Loucy (cell line): ENCODE measurements at regions not wholly inside any gene's neighbourhood (a gene's known extent, or its start where the extent isn't known, plus 50 kb on each side); places are given as distances from the start of the nearest gene placed in this dataset.

Experiments used
- H2AFZ ChIP-seq: fragments of 200-600 bp; sonication (generic); 2 replicates; pipeline ENCODE4 v1.6.0; 2016; ENCODE audit warnings: antibody characterized with exemption, mild to moderate bottlenecking, low read length, moderate library complexity
- H3F3A ChIP-seq: fragments of 200-600 bp; 2 replicates; pipeline ENCODE4 v1.6.0; 2016; ENCODE audit warnings: antibody characterized with exemption, low read depth, mild to moderate bottlenecking
- H3K27me3 ChIP-seq: fragments of 200-600 bp; sonication (generic); 2 replicates; pipeline ENCODE4 v1.6.1; 2014; ENCODE audit warnings: low read length, mild to moderate bottlenecking; ENCODE audit not compliant: insufficient read depth, poor library complexity, severe bottlenecking
- H3K36me3 ChIP-seq: fragments of 200-600 bp; sonication (generic); 2 replicates; pipeline ENCODE4 v1.6.1; 2016; ENCODE audit warnings: low read length; ENCODE audit not compliant: insufficient read depth
- H3K4me1 ChIP-seq: fragments of 200-600 bp; sonication (generic); 2 replicates; pipeline ENCODE4 v1.5.1; 2014; ENCODE audit warnings: low read length, mild to moderate bottlenecking; ENCODE audit not compliant: insufficient read depth, poor library complexity, severe bottlenecking
- H3K4me2 ChIP-seq: fragments of 200-600 bp; sonication (generic); 2 replicates; pipeline ENCODE4 v1.6.0; 2014; ENCODE audit warnings: antibody characterized with exemption, low read length, low read depth, mild to moderate bottlenecking; ENCODE audit not compliant: poor library complexity, severe bottlenecking
- H3K4me3 ChIP-seq: fragments of 200-600 bp; sonication (generic); 2 replicates; pipeline ENCODE4 v1.5.1; 2014; ENCODE audit warnings: low read length, mild to moderate bottlenecking, mixed read lengths; ENCODE audit not compliant: poor library complexity, severe bottlenecking
- H3K79me2 ChIP-seq: fragments of 200-600 bp; sonication (generic); 2 replicates; pipeline ENCODE4 v1.6.1; 2014; ENCODE audit warnings: low read length; ENCODE audit not compliant: insufficient read depth
- H3K9ac ChIP-seq: fragments of 200-600 bp; sonication (generic); 2 replicates; pipeline ENCODE4 v1.6.0; 2014; ENCODE audit warnings: mild to moderate bottlenecking, low read depth, low read length, moderate library complexity; ENCODE audit not compliant: poor library complexity, severe bottlenecking
- H3K9me2 ChIP-seq: fragments of 200-600 bp; sonication (generic); replicated peaks from 2 replicates; pipeline ENCODE4 v1.6.1; 2016; ENCODE audit warnings: low read depth, low read length, mixed read lengths
- H3K9me3 ChIP-seq: fragments of 200-600 bp; sonication (generic); 2 replicates; pipeline ENCODE4 v1.6.1; 2014; ENCODE audit warnings: mild to moderate bottlenecking, antibody characterized with exemption, low read length, low read depth; ENCODE audit not compliant: insufficient read depth
- H4K20me1 ChIP-seq: fragments of 200-600 bp; sonication (generic); 2 replicates; pipeline ENCODE4 v1.6.0; 2014; ENCODE audit warnings: antibody characterized with exemption, low read length, mild to moderate bottlenecking; ENCODE audit not compliant: insufficient read depth, poor library complexity, severe bottlenecking
- CTCF ChIP-seq: fragments of 200-600 bp; sonication (generic); conservative IDR thresholded peaks from 2 replicates; pipeline ENCODE4 v1.5.1; 2014; ENCODE audit warnings: mild to moderate bottlenecking, antibody characterized with exemption, low read length
- EZH2phosphoT487 ChIP-seq: fragments of 200-600 bp; IDR thresholded peaks from 2 replicates; pipeline ENCODE4 v1.6.1; 2018; ENCODE audit warnings: antibody characterized with exemption, mild to moderate bottlenecking, moderate library complexity, borderline replicate concordance

- Histone ChIP-seq H3K4me3 (no peak overlapping the region), H3K4me2 (no peak overlapping the region), H3K27me3 (no peaks in the 10 kb centered on the region), H3K9me3 (no peaks in the 10 kb centered on the region), H2AFZ (no peak overlapping the region), H4K20me1 (no peaks in the 10 kb centered on the region), H3K79me2 (no peaks in the 10 kb centered on the region), H3K9ac (no peak overlapping the region), H3K9me2 (no peaks in the 10 kb centered on the region), H3F3A (no peaks in the 10 kb centered on the region), H3K36me3 (no peaks in the 10 kb centered on the region), H3K4me1 (no peaks in the 10 kb centered on the region)
- TF ChIP-seq EZH2phosphoT487 (no peak), CTCF (no peak)
These were observed 260.1 kb upstream of the GIMD1 start for GRCh38 chr4:106628586-106629267.

- Histone ChIP-seq H3K4me2 (no peak overlapping the region), H3F3A (no peaks in the 10 kb centered on the region), H2AFZ (no peak overlapping the region), H3K4me3 (no peak overlapping the region), H3K27me3 (no peaks in the 10 kb centered on the region), H3K4me1 (no peaks in the 10 kb centered on the region), H3K9me2 (no peaks in the 10 kb centered on the region), H3K36me3 (no peaks in the 10 kb centered on the region), H3K9me3 (no peaks in the 10 kb centered on the region), H3K79me2 (no peaks in the 10 kb centered on the region), H3K9ac (no peak overlapping the region), H4K20me1 (no peaks in the 10 kb centered on the region)
- TF ChIP-seq EZH2phosphoT487: no peak
- no peak for TF ChIP-seq CTCF
These were observed 258.5 kb upstream of the GIMD1 start for GRCh38 chr4:106627051-106627450.

GRCh38 chr4:106624671-106625070, 256.1 kb upstream of the GIMD1 start:
- Histone ChIP-seq H3K9me2 (no peaks in the 10 kb centered on the region), H2AFZ (no peak overlapping the region), H3K9ac (no peak overlapping the region), H3K4me3 (no peak overlapping the region), H3K27me3 (no peaks in the 10 kb centered on the region), H3K4me1 (no peaks in the 10 kb centered on the region), H3K36me3 (no peaks in the 10 kb centered on the region), H4K20me1 (no peaks in the 10 kb centered on the region), H3K4me2 (no peak overlapping the region), H3K9me3 (no peaks in the 10 kb centered on the region), H3K79me2 (no peaks in the 10 kb centered on the region), H3F3A (no peaks in the 10 kb centered on the region)
- TF ChIP-seq EZH2phosphoT487 (no peak), CTCF (no peak)
